Activated CD8-positive, alpha-beta memory T cell treated with anti-CD3 and anti-CD28 coated beads, Interleukin-2, amount 50 U/mL, for 1 hour (primary cell): ENCODE measurements at regions not wholly inside any gene's neighbourhood (a gene's known extent, or its start where the extent isn't known, plus 50 kb on each side); places are given as distances from the start of the nearest gene placed in this dataset.
"Not testable (repeated sequence)": the region's sequence is repeated elsewhere in the genome, so short reads cannot be mapped to it uniquely, and the experiment has no call there.

Experiments
- DNase-seq: peaks from one replicate; pipeline ENCODE4 v3.0.0-alpha.2; 2020; ENCODE audit errors: extremely low read depth

DNA sequence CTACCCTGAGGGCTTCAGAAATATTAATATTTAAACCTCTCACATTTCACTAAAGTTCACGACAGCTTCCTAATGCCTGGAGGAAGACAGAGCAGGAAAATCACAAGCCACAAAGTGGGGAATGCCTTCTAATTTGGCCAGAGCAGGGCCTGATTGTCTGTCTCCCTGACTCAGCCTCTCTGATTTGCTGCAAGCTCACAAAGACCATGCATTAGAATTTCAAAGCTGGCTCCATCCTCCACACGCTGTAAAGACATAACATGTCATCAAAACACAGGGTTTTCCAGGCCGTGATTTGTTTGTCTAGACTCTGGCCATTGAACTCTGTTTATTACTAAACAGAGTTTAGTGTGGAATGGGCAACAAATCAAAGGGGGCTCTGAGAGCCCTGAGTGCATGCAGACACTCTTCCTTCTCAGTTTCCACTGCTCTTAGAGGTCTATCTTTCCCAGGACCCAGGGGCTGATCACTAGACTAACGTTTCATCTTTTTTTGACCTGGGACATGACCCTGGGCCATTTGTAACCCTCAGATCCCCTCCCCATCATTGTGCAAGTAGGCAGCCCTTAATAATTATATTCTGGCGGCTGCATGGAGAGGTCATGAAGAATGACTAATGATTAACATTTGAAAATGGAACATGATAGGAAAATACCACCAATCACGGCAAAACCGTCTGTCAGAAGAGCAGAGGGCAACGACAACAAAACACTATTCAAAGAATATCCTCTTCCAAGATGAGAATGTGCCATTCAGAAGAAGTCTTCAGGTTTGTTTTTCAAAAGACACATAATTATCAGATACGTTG lies 140.2 kb downstream of the ENC1 start:
- no peak for DNase-seq

- no peak for DNase-seq
These were observed 141.1 kb downstream of the ENC1 start for GRCh38 chr5:74499256-74500050.

GRCh38 chr5:74497706-74498105 lies 142.8 kb downstream of the ENC1 start:
- DNase-seq = no peak

DNA sequence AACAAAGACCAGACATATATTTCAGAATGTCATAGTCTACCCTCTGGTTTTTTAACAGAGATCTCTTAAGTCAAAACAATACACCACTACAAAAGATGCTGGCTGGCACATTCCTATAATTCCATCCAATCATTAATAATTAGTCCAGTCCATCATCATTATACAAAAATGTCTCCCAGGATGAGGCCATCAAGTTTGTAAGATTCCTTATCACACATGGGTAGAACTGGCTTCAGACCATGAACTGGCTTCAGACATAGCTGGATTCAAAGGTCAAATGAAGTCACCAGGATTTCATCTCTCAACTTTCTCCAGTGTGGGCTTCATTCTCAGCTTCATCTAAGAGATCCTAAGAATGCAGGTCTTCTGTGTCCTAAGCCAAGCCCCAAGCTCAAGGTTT lies 147.1 kb downstream of the ENC1 start:
- no peak for DNase-seq

GRCh38 chr5:74492230-74492629 lies 148.3 kb downstream of the ENC1 start:
- DNase-seq = no peak

GRCh38 chr5:74491586-74491985 lies 148.9 kb downstream of the ENC1 start:
- DNase-seq = no peak

GRCh38 chr5:74490814-74491213 lies 149.7 kb downstream of the ENC1 start:
- no peak for DNase-seq

GRCh38 chr5:74482990-74483389 lies 157.5 kb downstream of the ENC1 start:
- DNase-seq = no peak

GRCh38 chr5:74482523-74482922 lies 158.0 kb downstream of the ENC1 start:
- no peak for DNase-seq

GRCh38 chr5:74481357-74481756 lies 159.2 kb downstream of the ENC1 start:
- not testable (repeated sequence) for DNase-seq

GRCh38 chr5:74480201-74480600 lies 160.3 kb downstream of the ENC1 start:
- no peak for DNase-seq

DNA sequence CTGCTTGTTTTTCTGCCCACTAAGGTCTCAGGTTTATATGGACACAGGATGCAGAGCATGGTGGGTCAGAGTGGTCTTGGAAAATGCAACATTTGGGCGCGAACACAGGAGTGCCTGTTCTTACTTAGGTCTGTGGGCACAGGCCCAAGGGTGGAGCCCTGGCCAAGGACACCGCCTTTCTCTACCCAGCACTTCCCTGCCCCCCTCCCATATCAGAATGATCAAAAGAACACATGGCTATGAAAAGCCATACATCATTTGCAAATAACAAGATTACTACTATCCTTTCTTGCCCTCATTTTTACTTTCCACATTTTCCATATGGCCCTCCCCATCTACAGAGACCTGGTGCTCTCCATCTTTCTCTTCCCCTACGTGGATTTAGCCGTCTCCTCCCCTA lies 162.2 kb downstream of the ENC1 start:
- DNase-seq = no peak

- no peak for DNase-seq
These were observed 162.8 kb downstream of the ENC1 start for GRCh38 chr5:74477761-74478160.

- no peak for DNase-seq
These were observed 163.6 kb downstream of the ENC1 start for GRCh38 chr5:74476819-74477453.

DNA sequence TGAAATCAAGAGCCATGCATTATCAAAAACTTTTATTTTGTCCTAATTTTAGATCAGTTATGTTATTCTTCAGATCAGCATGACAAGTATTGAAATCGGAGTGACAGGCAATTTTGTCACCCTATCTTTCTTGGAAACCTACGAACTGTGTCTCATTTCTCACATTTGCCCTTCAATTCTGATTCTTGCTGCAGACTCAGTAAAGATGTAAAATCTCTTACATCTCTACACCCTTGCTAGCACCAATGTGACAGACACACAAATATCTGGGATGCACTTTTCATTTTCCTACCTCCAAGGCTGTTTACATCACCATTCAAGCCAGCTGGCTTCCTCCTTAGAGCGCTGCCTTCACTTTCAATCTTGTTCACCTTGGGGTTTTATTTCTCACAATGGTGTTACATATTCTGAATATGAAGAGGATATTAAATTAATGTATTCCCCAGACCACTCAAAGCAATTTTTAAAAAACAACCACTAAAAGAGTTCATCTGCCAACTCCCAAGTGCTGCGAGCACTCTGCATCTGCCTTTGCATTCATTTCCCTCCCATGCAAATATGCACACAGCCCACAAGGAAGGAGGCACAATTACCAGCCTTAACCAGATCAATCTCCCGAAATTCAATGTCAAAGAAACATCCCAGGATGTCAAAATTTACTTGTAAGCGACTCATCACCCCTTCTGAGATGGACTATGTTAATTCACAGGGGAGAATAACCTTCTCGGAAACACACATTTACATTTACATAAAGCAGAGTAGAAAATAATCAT lies 164.3 kb downstream of the ENC1 start:
- no peak for DNase-seq

DNA sequence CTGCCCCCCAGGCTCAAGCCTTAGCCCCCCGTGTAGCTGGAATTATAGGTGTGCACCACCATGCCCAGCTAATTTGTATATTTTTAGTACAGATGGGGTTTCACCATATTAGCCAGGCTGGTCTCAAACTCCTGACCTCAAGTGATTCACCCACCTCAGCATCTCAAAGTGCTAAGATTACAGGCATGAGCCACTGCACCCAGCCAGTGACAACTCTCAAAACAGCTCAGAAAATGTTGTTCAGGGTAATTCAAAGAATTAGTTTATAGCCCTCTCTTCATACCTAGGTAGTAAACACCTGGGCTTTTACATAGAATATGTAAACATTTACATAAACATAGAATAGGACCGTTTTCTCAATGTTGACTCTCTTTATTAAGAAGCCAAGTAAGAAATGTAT lies 168.7 kb downstream of the ENC1 start:
- DNase-seq = no peak

DNA sequence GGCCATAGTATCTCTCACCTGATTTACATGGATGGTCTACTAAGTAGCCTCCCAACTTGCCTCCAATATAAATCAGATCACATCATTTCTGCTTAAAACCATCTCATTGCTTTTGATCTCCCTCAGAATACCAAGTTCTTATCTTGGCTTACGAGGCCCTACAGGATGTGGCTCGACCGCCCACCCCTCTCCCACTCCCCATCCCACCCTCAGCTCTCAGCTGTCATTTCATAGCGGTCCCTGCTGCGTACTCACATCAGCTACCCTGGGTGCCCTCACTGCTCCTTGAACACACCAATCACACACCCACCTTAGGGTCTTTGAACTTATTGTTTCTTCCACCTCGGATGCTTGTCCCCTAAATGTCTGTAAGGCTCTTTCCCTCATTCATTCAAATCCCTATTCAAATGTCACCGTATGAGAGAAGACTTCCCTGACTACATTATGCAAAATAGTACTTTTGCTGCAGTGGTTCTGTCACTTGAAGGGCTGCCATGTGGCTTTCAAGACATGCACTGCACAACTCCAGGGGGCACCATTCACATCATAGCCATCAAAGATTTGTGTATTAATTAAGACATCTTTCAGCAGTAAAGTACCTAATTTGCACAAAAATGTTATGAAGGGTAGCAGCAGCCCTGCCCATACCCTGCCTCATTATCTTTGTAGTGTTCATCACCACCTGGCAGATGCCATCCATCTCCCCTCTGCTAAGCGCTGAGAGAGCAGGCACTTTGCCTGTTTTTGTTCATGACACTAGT lies 171.1 kb downstream of the ENC1 start:
- DNase-seq = no peak

GRCh38 chr5:74468421-74468820 lies 172.1 kb downstream of the ENC1 start:
- no peak for DNase-seq

GRCh38 chr5:74465724-74466123 lies 174.8 kb downstream of the ENC1 start:
- DNase-seq = no peak

DNA sequence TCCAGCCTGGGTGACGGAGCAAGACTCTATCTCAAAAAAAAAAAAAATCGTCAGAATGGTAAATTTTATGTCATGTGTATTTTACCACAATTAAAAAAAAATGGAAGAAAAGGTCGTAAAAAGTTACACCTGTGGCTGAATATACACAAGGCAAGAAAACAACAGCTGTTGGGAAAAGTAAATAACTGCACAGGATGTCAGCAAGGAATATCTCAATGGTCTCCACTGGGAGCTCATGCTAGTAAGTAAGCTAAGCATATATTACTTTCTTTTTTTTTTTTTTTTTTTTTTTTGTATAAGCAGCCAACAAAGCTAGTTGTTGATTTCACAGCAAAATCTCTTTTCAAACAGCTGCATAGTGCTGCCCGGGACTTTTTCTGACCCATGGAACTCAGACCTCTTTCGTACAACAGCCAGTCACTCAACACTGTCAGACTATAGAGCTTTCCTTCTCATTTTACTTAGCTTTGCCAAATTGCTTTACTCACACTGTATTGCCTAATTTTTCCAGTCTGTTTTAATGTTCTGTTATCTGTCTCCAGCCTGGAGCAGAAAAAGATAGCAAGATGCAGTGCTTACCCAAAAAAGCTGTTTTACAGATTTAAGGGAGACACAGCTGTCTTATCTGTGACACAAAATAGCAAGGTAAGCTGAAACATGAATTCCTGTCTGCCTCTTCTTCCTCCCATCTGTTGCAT lies 175.9 kb downstream of the ENC1 start:
- no peak for DNase-seq

GRCh38 chr5:74462356-74462755 lies 178.2 kb downstream of the ENC1 start:
- DNase-seq = no peak
